HEK293T (cell line): ENCODE measurements at regions not wholly inside any gene's neighbourhood (a gene's known extent, or its start where the extent isn't known, plus 50 kb on each side); places are given as distances from the start of the nearest gene placed in this dataset.

Experiments used
- CTCF ChIA-PET: fragments of 350-600 bp; formaldehyde crosslinking; extraction: SDS; loops from one replicate; lab custom pipeline; 2021; ENCODE audit warnings: antibody characterized with exemption, inconsistent platforms; lab: Yijun Ruan, JAX
- POLR2A ChIA-PET: fragments of 350-600 bp; formaldehyde crosslinking; extraction: SDS; loops from one replicate; lab custom pipeline; 2020; ENCODE audit warnings: antibody characterized with exemption, inconsistent platforms; lab: Yijun Ruan, JAX
- DNase-seq: peaks from one replicate; pipeline ENCODE4 v3.0.0; 2012; ENCODE audit warnings: mixed read lengths; ENCODE audit errors: extremely low spot score
- ARNT ChIP-seq: fragments of 450-650 bp; IDR thresholded peaks from 2 replicates; pipeline ENCODE4 v1.6.1; 2017; ENCODE audit warnings: mild to moderate bottlenecking
- BHLHE40 ChIP-seq: fragments of 450-650 bp; IDR thresholded peaks from 2 replicates; pipeline ENCODE4 v1.6.1; 2016; ENCODE audit warnings: mild to moderate bottlenecking, moderate library complexity, borderline replicate concordance
- CTBP1 ChIP-seq: fragments of 450-650 bp; IDR thresholded peaks from 2 replicates; pipeline ENCODE4 v1.6.1; 2016; ENCODE audit warnings: borderline replicate concordance
- ELF4 ChIP-seq: fragments of 450-650 bp; IDR thresholded peaks from 2 replicates; pipeline ENCODE4 v1.6.1; 2017; ENCODE audit warnings: antibody characterized with exemption
- FOXA1 ChIP-seq: fragments of 450-650 bp; IDR thresholded peaks from 2 replicates; pipeline ENCODE4 v1.6.1; 2016; ENCODE audit warnings: mild to moderate bottlenecking
- FOXK2 ChIP-seq: fragments of 450-650 bp; IDR thresholded peaks from 2 replicates; pipeline ENCODE4 v1.6.1; 2016; ENCODE audit warnings: mild to moderate bottlenecking
- FOXM1 ChIP-seq: fragments of 450-650 bp; IDR thresholded peaks from 2 replicates; pipeline ENCODE4 v1.6.1; 2017; ENCODE audit warnings: mild to moderate bottlenecking, borderline replicate concordance
- HDGF ChIP-seq: fragments of 450-650 bp; IDR thresholded peaks from 2 replicates; pipeline ENCODE4 v1.6.1; 2017; ENCODE audit warnings: antibody characterized with exemption, borderline replicate concordance
- L3MBTL2 ChIP-seq: fragments of 450-650 bp; conservative IDR thresholded peaks from 2 replicates; pipeline ENCODE4 v1.6.1; 2016; ENCODE audit warnings: mild to moderate bottlenecking
- LEF1 ChIP-seq: fragments of 450-650 bp; IDR thresholded peaks from 2 replicates; pipeline ENCODE4 v1.6.1; 2017; ENCODE audit warnings: mild to moderate bottlenecking, borderline replicate concordance
- NFRKB ChIP-seq: fragments of 450-650 bp; IDR thresholded peaks from 2 replicates; pipeline ENCODE4 v1.6.1; 2016; ENCODE audit warnings: mild to moderate bottlenecking, moderate library complexity
- PKNOX1 ChIP-seq: fragments of 450-650 bp; IDR thresholded peaks from 2 replicates; pipeline ENCODE4 v1.6.1; 2016
- SP1 ChIP-seq: fragments of 450-650 bp; IDR thresholded peaks from 2 replicates; pipeline ENCODE4 v1.6.1; 2017
- SUZ12 ChIP-seq: fragments of 450-650 bp; IDR thresholded peaks from 2 replicates; pipeline ENCODE4 v1.6.1; 2016; ENCODE audit warnings: mild to moderate bottlenecking
- TARDBP ChIP-seq: fragments of 450-650 bp; IDR thresholded peaks from 2 replicates; pipeline ENCODE4 v1.6.1; 2016
- ZNF384 ChIP-seq: fragments of 450-650 bp; IDR thresholded peaks from 2 replicates; pipeline ENCODE4 v1.6.1; 2016

GRCh38 chr11:119889111-119889510 lies 160.1 kb upstream of the NECTIN1 start:
- TF ChIP-seq FOXM1 (no peak), BHLHE40 (no peak), PKNOX1 (no peak)
- DNase-seq = no peak
- ChIA-PET CTCF (interaction anchor here (1.2 kb wide), 1 partner anchor 16 kb away, joined by 3 read pairs; no protein-coding TSS in a partner anchor), POLR2A (interaction anchor here (0.6 kb wide), 1 partner anchor 83 kb away, joined by 3 read pairs; no protein-coding TSS in a partner anchor)

- ChIA-PET CTCF (interaction anchor here (1.2 kb wide), 1 partner anchor 15 kb away, joined by 3 read pairs; no protein-coding TSS in a partner anchor), POLR2A (no interaction called here)
- TF ChIP-seq NFRKB (no peak), FOXK2 (no peak), CTBP1 (peak; percentile 84; the same call in 1 of the 2 replicates), PKNOX1 (peak; percentile 74), ARNT (peak; percentile 96), ZNF384 (no peak)
- DNase-seq = peak; percentile 71
Observed at GRCh38 chr11:119888119-119888518, 159.1 kb upstream of the NECTIN1 start.

GRCh38 chr11:119886667-119887230 lies 157.7 kb upstream of the NECTIN1 start:
- CTCF ChIA-PET = interaction anchor here (0.6 kb wide), 1 partner anchor 144 kb away, joined by 3 read pairs; no protein-coding TSS in a partner anchor

GRCh38 chr11:119885861-119886567 lies 157.0 kb upstream of the NECTIN1 start:
- ChIA-PET POLR2A (no interaction called here), CTCF (interaction anchor here (0.6 kb wide), 1 partner anchor 143 kb away, joined by 3 read pairs; no protein-coding TSS in a partner anchor)
- DNase-seq = no peak
- no peak for TF ChIP-seq SUZ12
- TF ChIP-seq FOXA1 = no peak
- no peak for TF ChIP-seq ZNF384
- no peak for TF ChIP-seq HDGF
- no peak for TF ChIP-seq L3MBTL2
- TF ChIP-seq CTBP1 = no peak
- TF ChIP-seq ARNT = no peak
- no peak for TF ChIP-seq LEF1
- TF ChIP-seq BHLHE40 = no peak
- TF ChIP-seq NFRKB = no peak
- TF ChIP-seq ELF4 = no peak

More at GRCh38 chr11:119886667-119887230, 157.7 kb upstream of the NECTIN1 start:
- POLR2A ChIA-PET = no interaction called here
- no peak for DNase-seq
- no peak for TF ChIP-seq FOXM1
- no peak for TF ChIP-seq LEF1
- TF ChIP-seq BHLHE40 = no peak
- no peak for TF ChIP-seq FOXA1
- TF ChIP-seq ZNF384 = no peak
- TF ChIP-seq ELF4 = no peak
- no peak for TF ChIP-seq HDGF
- TF ChIP-seq SUZ12 = no peak
- TF ChIP-seq PKNOX1 = no peak
- TF ChIP-seq NFRKB = no peak
- no peak for TF ChIP-seq L3MBTL2
- no peak for TF ChIP-seq ARNT
- no peak for TF ChIP-seq SP1
- no peak for TF ChIP-seq CTBP1
- no peak for TF ChIP-seq FOXK2
- TF ChIP-seq TARDBP = no peak

GRCh38 chr11:119885067-119885466 lies 156.1 kb upstream of the NECTIN1 start:
- CTCF ChIA-PET = interaction anchor here (0.6 kb wide), 1 partner anchor 20 kb away, joined by 4 read pairs; no protein-coding TSS in a partner anchor
- TF ChIP-seq HDGF (no peak), CTBP1 (no peak), TARDBP (no peak)
- no peak for DNase-seq

GRCh38 chr11:119882316-119882715 lies 153.3 kb upstream of the NECTIN1 start:
- ChIA-PET POLR2A (no interaction called here), CTCF (no interaction called here)
- no peak for DNase-seq
- TF ChIP-seq L3MBTL2 (no peak), BHLHE40 (no peak), CTBP1 (no peak), LEF1 (no peak), FOXM1 (no peak), NFRKB (no peak), ELF4 (no peak), FOXK2 (no peak), FOXA1 (no peak), ZNF384 (no peak), PKNOX1 (no peak), ARNT (no peak), HDGF (no peak), SP1 (no peak), TARDBP (no peak), SUZ12 (no peak)

More at GRCh38 chr11:119885067-119885466, 156.1 kb upstream of the NECTIN1 start:
- POLR2A ChIA-PET = no interaction called here
